ENCODE measurements at regions not wholly inside any gene's neighbourhood (a gene's known extent, or its start where the extent isn't known, plus 50 kb on each side); places are given as distances from the start of the nearest gene placed in this dataset.

- TF ChIP-seq CTCF (IDR thresholded peaks at IDR 0.05), result no peak
- no peak for TF ChIP-seq POLR2A (IDR thresholded peaks at IDR 0.05)
- TF ChIP-seq POLR2AphosphoS5 (IDR thresholded peaks at IDR 0.05), result no peak
- no peak for TF ChIP-seq EP300 (IDR thresholded peaks at IDR 0.05)
These were observed 142.9 kb upstream of the CNTN4 start for GRCh38 chr3:1955750-1956149.

All from gastroesophageal sphincter (tissue), 3 donors.